HS-27A (cell line): ENCODE measurements at regions not wholly inside any gene's neighbourhood (a gene's known extent, or its start where the extent isn't known, plus 50 kb on each side); places are given as distances from the start of the nearest gene placed in this dataset.

Source experiments
- DNase-seq: peaks from one replicate; pipeline ENCODE4 v3.0.0-alpha.2; 2012; ENCODE audit warnings: low read depth, missing footprints

DNA sequence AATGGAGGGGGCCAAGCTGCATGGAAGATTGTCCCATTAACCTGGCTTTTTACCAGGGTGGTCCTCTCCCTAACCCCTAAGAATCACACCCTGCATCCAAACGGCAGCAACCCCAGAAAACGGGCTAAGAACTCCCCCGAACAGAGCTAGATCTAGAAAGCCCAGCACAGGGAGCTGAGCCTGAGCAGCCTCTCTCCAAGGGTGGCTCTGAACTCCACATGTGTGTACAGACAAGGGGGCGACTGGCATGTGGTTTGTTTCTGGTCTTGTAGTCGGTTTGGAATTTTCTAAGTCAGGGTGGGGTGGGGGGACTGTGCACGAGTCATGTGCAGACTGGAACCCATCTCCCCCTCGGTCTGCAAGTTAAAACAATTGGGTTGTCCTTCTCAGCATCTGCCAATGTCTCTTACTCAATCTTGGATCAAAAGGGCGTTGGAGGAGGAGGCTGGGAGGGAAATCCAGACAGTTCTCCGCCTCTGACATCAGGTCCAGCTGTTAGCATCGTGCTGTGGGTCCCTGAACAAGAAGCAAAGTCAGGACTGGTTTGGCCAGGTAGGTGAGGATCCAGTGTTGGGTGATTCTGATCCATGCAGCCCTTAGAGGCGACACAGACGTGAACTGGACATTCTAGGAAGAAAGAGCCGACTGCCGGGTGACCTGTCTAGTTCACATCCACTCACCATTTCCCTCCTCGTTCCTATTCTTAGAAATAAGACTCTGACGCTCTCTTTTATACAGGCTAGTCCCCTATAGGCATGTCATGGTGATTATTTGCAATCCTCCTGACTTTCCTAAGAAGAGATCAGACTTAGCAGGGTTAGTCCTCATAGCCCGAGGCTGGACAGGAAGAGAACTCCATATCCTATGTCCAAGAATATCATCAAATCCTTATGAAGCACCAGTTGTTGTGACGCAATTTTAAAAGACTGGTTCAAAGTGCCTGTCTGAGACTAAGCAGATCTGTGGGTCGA, 381.8 kb downstream of the SOX9 start:
- DNase-seq, result no peak

DNA sequence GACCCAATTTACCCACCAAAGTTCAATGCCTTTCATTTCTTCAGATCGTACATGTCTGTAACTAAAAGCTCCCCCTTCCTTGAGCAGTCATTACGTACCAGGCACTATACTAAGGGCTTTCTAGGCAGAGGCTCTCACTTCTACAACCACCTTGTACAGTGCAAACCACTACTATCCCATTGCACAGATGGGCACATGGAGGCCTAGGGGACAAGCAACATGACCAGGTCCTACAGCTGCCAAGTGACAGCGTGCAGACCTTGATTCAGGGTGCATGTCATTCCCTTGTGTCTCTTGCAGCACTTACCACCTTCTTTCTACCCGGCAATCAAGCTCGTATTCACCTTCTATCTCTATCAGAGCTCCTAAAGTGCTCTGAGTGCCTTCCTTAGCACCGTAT, 382.7 kb downstream of the SOX9 start:
- no peak for DNase-seq

DNA sequence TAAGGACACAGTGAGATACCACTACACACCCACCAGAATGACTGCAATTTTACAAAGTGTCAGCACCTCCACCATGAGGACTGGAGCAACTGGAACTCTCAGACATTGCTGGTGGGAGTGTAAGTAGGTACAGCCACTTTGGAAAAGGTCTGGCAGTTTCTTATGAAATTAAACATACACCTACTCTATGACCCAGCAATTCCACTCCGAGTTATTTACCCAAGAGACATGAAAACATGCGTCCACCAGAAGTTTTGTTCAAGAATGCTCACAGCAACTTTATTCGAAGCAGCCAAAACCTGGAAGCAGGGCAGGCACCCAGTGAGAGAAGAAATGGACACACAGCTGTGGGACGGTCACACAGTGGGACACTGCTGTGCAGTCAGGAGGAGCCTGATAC, 384.0 kb downstream of the SOX9 start:
- DNase-seq, result no peak

DNA sequence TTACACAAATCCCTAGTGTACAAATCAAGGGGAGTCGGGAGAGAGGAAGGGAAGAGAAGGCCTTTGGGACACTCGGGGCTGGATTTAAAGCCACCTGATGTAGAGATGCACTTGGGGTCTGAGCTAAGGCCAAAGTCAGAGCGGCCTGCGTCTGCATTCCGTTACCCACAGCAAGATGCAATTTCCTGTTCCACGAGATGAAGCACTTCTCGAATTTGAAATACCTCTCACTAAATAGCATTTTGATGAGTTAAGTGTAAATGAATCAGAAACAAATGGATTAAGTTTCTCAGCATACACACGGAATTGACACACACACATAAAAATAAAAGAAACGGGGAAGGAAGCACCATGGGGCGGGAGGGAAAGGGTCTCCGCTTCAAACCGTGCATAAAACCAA, 386.0 kb downstream of the SOX9 start:
- DNase-seq, result no peak

DNA sequence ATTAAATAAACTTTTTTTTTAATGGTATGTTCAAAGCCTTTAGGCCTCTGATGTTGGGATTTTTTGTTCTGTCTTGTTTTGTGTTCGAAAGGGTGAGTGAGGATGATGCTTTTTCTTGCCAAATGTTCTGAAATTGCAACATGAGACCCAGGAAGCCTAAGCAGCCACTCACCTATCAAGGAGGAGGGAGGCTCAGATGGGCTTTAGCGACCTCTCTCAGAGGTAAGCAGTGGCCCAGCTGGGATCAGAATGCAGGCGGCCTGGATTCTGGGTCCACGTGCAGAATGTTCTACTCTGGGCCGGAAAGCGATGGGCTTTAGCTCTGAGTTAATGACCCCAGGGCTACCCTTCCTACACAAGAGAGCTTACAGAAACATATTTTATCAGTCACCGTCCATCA, 386.6 kb downstream of the SOX9 start:
- no peak for DNase-seq

DNA sequence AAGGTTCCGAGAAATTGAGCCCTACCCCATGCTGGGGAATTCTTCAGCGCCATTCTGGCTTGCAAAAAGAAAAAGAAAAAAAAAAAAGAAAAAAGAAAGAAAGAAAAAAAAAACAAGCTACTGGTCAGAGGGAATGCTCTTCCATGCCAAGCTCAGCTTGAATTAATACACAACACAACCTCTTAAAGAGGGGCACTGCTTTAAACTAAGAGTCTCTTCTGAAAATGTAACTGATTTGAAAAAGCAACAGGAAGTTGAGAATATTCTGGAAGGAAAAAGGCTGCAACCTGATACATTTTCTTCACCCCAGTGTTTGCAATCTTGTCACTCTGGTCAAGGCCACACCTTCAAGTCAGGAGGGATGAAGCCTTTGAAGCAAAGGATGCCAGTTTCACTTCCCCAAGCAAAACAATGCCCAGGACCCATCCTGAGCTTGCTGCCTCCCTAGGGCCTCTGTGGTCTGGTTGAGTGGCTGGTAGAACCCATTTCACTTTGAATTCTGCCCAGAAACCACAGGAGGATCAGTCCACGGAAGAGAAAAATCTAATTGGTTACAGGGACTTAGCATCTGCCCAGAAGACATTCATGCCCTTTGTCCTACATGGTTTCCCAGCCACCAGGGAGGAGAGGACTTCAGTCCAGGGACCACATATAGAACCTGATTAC, 389.7 kb downstream of the SOX9 start:
- no peak for DNase-seq

DNA sequence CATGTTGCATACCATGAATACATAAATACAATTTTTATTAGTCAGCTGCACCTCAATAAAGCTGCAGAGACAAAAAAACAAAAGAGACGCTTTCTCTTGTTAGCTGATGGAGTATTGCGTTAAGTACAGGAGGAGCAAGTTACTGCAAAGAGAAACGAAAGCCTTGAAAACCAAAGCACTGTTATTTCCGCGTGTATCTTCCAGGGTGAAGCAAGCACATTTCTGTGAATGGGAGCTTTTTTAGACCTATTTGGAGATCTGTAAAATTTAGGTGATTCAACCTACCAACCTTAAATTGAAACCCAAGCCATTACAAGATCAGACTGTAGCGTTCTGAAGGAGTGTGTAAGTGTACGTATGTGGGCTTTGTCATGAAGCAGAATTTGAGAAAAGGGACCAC, 390.4 kb downstream of the SOX9 start:
- DNase-seq, result no peak

DNA sequence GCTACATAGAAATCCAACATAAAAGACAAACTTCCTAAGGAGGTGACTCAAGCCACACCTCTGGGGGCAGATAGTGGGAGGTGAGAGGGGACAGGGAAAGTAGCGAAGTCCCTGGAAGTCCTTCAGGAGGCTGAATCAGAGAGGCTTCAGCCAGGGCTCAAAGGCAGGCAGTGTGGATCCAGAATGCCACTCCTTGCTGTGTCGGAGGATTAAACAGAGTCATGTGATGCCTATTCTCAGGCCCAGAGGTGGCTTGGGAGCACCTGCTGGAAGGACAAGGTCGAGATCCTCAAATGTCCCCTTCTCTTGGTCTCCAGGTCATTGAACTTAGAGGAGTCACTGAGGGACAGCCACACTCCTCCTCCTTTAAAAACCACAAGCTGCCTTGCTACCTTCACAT, 391.1 kb downstream of the SOX9 start:
- DNase-seq, result no peak

DNA sequence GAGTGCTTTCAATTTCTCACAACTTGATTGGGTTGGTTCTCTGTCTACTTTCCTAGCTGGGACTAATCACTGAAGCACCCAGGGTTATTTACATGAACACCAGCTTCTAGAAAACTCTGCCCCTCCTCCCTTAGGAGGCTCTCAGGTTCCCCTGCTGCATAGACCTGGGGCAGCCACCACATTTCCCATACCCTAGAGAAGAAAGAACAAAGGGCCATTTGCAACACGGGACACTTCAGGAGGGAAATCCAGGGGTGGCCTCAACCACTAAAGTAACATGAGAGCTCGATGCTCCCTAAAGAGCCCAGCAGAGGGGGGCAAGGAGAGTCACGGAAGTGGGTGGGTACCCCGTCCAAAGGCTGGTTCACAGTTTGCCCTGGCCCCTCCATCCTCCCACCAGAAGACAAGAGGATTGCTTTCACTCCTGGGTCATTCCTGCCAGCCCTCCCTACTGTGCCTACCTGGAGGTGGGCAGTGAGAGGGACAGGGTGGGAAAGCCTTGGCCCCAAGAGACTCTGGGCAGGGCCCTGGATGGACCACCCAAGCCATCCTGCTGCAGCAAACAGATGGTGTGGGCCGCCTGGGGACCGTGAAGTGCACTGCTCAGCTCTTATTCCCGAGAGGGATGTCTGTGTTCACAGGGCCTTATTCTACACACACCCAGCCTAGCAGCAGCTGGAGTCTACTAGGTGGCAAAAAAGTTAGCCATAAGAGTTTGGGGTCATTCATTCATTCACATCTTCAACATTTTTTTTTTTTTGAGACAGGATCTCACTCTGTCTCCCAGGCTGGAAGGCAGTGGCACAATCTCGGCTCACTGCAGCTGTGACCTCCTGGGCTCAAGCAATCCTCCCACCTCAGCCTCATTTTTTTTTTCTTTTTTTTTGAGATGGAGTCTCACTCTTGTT, 392.1 kb downstream of the SOX9 start:
- DNase-seq, result no peak

DNA sequence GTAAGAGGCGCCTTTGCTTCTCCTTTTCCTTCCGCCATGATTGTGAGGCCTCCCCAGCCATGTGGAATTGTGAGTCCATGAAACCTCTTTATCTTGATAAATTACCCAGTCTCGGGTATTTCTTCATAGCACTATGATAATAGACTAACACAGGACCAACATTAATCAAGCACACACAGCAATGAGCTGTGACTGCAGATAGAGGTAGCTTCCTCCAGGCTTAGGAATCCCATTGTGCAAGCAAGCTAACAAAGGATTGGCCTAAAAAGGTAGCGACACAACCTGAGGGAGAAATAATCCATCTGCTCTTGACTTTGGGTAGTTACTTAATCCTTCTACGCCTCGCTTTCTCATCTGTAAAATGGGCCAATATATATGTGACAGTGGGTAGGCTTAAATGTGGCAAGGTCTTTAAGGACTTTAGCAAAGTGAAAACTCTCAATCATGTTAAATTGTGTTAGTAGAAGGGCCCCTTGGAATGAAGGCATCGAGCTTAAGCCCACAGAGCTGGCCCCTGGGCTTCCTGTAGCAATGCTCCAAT, 393.6 kb downstream of the SOX9 start:
- DNase-seq, result no peak

DNA sequence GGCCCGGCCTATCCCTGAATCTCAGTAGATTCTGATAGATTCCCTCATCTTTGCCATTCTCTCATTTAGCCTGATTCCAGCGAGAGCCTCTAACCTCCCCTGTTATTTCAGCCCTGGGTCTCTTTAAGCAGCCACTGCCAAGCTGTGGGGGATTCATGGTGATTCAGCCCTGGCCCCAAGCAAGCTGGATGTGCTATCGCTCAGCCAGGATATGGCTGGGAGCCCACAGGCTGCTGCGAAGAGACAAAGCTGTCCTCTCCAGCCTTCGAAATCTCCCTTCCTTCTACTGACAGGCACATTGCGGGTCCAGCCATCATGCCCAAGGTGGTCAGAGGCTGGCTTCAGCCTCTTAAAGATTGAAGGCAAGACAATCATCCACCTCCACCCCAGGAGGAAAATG, 394.1 kb downstream of the SOX9 start:
- no peak for DNase-seq

DNA sequence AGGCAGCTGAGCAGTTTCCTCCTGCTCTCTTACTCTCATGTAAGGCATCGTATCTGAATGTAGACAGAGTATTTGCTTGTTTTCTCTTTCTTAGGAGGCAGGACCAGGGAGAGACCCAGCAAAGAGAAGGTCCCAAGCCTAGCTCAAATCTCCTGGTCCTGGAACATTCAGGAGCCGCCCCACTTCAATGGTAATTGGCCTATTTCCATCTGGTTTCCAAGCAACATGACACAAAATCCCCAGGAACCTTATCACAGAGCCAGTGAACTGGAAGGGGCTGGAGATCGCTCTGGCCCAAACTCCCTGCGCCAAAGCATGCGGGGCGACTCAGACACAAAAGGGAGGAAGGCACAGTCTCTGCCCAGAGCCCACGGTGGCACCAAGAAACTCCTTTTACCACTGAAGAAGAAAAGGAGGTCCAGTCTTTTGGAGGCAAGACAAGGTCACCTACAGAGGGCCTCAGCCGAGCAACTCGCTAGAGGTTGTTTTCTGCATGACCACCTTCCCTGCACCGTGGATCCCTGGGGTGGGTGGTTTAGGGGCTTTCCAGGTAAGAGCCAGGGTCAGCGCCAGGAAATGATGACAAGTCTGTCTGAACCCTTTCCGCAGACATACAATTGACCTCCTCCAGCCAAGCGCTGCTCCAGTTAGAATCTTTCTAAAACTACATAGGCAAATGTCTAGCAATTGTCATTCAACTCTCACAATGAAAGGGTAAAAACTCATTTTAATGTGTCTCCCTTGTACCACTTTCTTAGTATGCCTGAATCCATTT, 394.7 kb downstream of the SOX9 start:
- no peak for DNase-seq

DNA sequence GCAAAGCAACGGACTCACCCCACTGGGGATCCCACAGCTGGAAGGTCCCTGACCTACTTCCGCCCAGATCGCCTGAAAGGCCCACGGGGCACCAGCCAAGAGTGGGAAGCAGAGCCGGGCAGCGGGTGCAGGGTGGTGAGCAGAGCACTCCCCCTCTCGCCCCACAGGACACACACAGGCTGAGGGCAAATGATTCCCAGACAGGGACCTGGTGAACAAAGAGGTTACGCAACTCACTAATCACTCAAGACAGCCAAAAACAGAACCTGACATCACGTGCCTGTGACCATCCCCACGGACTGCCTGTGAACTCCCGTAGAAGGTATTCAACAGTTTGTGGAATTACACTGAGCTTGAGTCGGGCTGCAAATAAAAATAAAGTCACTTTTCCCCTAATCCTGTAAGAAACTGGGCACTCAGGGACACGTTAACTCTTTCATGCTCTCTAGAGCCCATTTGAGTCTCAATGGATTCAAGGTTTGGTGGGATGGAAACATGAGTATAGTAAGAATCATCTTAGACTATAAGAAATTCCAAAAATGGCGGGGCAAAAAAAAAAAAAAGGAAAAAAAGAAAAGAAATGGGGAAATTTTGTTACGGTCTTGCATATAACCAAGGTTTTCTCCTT, 396.1 kb downstream of the SOX9 start:
- no peak for DNase-seq

DNA sequence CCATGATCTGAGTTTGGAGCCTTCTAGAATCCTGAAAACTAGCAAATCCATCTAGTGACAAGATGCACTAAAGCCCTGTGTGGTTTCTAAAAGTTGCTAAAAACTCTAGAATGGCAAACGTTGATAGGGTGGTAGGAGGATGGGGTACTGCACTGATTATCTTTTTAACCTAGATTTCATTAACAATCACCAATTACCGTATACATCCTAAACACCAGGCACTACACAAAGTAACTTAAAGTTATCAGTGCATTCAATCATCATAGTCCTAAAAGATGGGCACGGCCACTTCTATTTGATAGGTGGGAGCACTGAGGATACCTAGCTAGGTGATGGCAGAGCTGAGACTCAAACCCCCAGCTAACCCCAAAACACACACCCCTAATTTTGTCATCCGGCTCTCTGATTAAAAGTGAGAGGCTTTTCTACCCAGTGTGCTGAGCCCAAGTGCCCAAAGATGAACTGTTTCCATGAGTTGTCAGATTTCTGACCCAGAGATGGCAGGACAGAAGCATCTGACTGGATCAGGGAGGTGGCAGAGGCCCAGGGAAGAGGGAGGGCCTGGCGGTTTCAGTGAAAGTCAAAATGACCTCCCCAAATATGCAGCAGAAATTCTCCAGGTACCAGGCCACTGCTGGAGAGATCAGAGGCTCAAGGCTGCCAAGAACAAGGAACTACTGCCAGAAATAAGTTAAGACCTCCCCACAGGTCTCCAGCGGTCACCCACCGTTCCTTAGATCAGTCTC, 396.8 kb downstream of the SOX9 start:
- no peak for DNase-seq

DNA sequence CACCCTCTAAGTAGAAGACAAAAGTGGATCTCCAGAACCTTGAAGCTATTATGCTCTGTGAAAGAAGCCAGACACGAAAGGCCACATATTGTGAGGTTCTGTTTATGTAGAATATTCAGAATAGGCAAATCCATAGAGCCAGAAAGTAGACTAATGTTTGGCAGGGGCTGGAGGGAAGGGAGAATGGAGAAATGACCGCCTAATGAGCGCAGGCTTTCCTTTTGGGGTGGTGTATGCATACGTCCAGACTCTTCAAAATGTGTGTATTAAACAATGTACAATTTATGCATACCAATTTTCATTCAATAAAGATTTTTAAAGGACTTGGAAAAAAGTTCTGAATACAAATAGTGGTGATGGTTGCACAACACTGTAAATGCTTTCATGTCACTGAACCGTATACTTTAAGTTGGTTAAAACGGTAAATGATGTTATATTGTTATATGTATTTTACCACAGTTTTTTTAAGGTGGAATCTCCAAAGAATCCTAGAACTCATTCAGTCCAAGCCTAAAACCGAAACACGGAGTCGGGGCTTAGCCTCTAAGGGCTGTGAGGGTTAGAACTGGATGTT, 397.4 kb downstream of the SOX9 start:
- DNase-seq, result no peak

DNA sequence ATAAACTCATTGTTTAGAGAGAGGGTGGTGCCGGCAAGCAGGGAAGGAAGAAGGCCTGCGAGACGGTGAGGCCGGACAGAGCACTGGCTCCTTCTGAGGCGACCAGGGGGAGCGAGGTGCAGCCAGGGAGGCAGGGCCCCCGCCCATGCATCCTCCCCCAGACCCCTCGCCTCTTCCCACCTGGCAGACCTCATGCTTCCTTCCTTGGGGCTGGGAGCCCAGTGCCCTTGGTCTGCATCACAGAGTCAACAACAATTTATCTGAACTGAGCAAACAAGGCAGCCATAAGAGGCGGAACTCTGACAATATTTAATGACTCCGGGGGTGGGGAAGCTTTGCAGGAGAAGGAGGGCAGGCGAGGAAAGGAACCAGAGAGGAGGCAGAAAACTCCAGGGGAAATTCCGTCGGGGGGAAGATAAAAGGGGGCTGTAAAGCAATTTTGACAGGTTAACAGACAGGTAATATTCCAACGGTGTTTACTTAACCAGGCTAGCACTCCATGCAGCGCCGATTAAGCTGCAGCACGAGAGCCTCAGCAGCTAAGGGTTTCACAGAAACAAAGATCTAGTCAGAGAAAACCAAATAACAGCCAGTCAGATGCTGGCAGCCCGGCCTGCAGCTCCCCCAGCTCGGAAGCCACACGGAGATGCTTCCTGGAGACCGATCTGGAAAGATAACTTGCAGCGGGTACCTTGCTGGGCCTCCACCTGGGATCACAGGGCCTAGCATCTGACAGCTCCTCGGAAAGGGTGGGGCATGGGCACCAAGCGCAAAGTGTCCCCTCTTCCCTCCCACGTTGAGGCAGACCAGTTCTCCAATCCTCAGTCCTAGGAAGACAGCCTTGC, 398.2 kb downstream of the SOX9 start:
- no peak for DNase-seq

DNA sequence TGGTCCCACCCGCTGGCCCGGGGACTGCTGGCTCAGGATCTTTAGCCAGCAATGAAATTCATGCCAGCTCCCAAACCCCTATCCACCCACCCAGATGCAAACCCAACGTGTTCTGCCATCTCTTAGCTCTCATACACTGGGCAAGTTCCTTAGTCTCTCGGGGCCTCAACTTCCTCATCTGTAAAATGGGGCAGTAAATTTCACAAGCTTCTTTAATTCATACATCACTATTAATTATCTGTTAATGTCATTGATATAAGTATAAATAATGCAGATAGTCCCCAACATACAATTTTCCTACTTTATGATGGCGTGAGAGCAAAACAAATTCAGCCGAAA, 398.7 kb downstream of the SOX9 start:
- DNase-seq, result no peak

DNA sequence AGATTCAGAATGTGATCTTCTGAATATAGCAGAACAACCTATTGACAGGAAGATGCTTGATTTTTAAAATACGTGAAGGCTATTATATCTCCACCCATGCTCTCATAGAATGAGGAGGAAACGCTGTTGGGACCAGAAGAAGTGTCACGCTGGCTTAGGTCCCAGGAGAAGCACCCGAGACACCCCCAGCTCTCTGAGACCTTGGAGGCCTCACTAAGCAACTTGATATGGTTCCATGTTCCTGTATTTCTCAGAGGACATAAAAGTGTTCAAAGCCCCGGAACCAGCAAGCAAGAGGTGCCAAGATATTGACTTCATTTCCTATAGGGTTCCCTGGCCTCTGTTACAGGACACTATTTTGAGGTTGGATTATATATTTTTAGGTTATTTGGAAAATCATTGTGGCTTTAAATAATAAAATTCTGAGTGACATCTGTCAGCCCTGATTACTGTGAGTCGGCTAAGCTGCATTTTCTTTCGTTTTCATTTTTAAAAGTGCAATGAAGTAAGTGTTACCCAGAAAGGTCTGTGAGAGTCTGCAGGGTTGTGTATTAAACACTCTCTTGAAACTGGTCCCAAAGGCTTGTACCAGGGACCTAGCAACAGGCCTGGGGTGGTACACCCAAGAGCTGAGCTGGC, 400.0 kb downstream of the SOX9 start:
- no peak for DNase-seq

DNA sequence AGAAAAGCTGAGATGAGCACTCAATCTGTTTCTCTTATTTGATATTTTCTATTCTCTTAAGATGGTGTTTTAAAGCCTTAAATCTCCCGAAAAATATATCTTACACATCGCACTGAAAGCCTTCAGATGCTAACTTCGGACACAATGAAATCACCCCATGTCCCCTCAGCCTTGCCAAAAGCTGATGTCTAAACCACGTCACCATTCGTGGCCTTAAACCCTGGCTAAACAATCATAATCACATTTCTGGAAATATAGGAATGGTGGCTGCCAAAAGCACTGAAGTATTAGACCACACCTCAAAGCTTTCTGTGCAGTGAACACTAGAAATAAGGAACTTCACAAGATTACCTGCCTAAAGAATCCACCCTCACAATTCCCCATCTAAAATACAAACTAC, 402.7 kb downstream of the SOX9 start:
- no peak for DNase-seq
